Mesenchymal stem cell (in vitro differentiated cells and primary cell): ENCODE measurements at regions not wholly inside any gene's neighbourhood (a gene's known extent, or its start where the extent isn't known, plus 50 kb on each side); places are given as distances from the start of the nearest gene placed in this dataset.
A peak's percentile ranks its signal among the peaks of the same experiment; 100 is the strongest.

Experiments used
- DNase-seq: peaks from one replicate; pipeline ENCODE4 v3.0.0-alpha.2; 2013
- H2AFZ ChIP-seq: one replicate; pipeline ENCODE4 v1.6.1; 2013; ENCODE audit warnings: low read depth, mild to moderate bottlenecking, control low read depth, inconsistent platforms, low read length, moderate library complexity
- H2AK5ac ChIP-seq: 2 replicates; pipeline ENCODE4 v1.6.1; 2013; ENCODE audit warnings: low read length, moderate library complexity, mild to moderate bottlenecking, inconsistent platforms; ENCODE audit not compliant: severe bottlenecking
- H2BK120ac ChIP-seq: one replicate; pipeline ENCODE4 v1.6.1; 2013; ENCODE audit warnings: low read depth, mild to moderate bottlenecking, inconsistent platforms, low read length, moderate library complexity
- H2BK12ac ChIP-seq, 2 experiments: one replicate each; pipeline ENCODE4 v1.6.1; 2013; ENCODE audit warnings: inconsistent platforms in 2 of 2, low read length in 2 of 2, mild to moderate bottlenecking in 2 of 2, moderate library complexity in 2 of 2, control low read depth in 1 of 2
- H2BK15ac ChIP-seq: one replicate; pipeline ENCODE4 v1.6.1; 2013; ENCODE audit warnings: mild to moderate bottlenecking, low read depth, inconsistent platforms; ENCODE audit not compliant: poor library complexity, severe bottlenecking
- H2BK5ac ChIP-seq: 2 replicates; pipeline ENCODE4 v1.6.1; 2013; ENCODE audit warnings: low read depth, mild to moderate bottlenecking, low read length, control low read depth, inconsistent platforms; ENCODE audit not compliant: poor library complexity, severe bottlenecking
- H3K14ac ChIP-seq, 2 experiments: one replicate each; pipeline ENCODE4 v1.6.1; 2013; ENCODE audit warnings: inconsistent platforms in 2 of 2, low read length in 2 of 2, control low read depth in 1 of 2, mild to moderate bottlenecking in 1 of 2, moderate library complexity in 1 of 2
- H3K18ac ChIP-seq, 2 experiments: one replicate each; pipeline ENCODE4 v1.6.1; 2013; ENCODE audit warnings: inconsistent platforms in 2 of 2, low read length in 2 of 2, control low read depth in 1 of 2, low read depth in 1 of 2, mild to moderate bottlenecking in 1 of 2
- H3K23ac ChIP-seq, 2 experiments: one replicate each; pipeline ENCODE4 v1.6.1; 2013; ENCODE audit warnings: inconsistent platforms in 2 of 2, low read length in 2 of 2, mild to moderate bottlenecking in 2 of 2, moderate library complexity in 2 of 2, control low read depth in 1 of 2
- H3K27ac ChIP-seq: 2 replicates; pipeline ENCODE4 v1.5.1; 2013; ENCODE audit warnings: mild to moderate bottlenecking, moderate library complexity, low read length, control low read depth, inconsistent platforms; ENCODE audit not compliant: poor library complexity, severe bottlenecking
- H3K27me3 ChIP-seq, 2 experiments: 2 replicates each; pipeline versions ENCODE4 v1.6.1 to v1.7.0; 2013; ENCODE audit warnings: low read length in 2 of 2, mild to moderate bottlenecking in 2 of 2, moderate library complexity in 2 of 2, control low read depth in 1 of 2, inconsistent platforms in 1 of 2; ENCODE audit not compliant: control insufficient read depth in 1 of 2, insufficient read depth in 1 of 2
- H3K36me3 ChIP-seq, 2 experiments: 2 replicates each; pipeline versions ENCODE4 v1.6.1 to v1.7.0; 2013; ENCODE audit warnings: low read length in 2 of 2, control low read depth in 1 of 2, inconsistent platforms in 1 of 2, low read depth in 1 of 2, mild to moderate bottlenecking in 1 of 2; ENCODE audit not compliant: insufficient read depth in 2 of 2, control insufficient read depth in 1 of 2
- H3K4ac ChIP-seq, 2 experiments: one replicate each; pipeline ENCODE4 v1.6.1; 2013; ENCODE audit warnings: inconsistent platforms in 2 of 2, low read length in 2 of 2, mild to moderate bottlenecking in 2 of 2, moderate library complexity in 2 of 2, control low read depth in 1 of 2, low read depth in 1 of 2
- H3K4me1 ChIP-seq: 2 replicates; pipeline ENCODE4 v1.6.1; 2013; ENCODE audit warnings: low read depth, low read length, control low read depth; ENCODE audit not compliant: control insufficient read depth, insufficient read depth
- H3K4me2 ChIP-seq: 2 replicates; pipeline ENCODE4 v1.6.1; 2013; ENCODE audit warnings: low read length, mild to moderate bottlenecking, inconsistent platforms; ENCODE audit not compliant: poor library complexity, severe bottlenecking
- H3K4me3 ChIP-seq, 2 experiments: 2 replicates each; pipeline versions ENCODE4 v1.5.1 to v1.7.0; 2013; ENCODE audit warnings: low read length in 2 of 2, mild to moderate bottlenecking in 2 of 2, control low read depth in 1 of 2, low read depth in 1 of 2; ENCODE audit not compliant: insufficient read depth in 1 of 2
- H3K79me1 ChIP-seq: replicated peaks from 2 replicates; pipeline ENCODE4 v1.6.1; 2013; ENCODE audit warnings: mild to moderate bottlenecking, control low read depth, low read length, inconsistent platforms; ENCODE audit not compliant: poor library complexity, severe bottlenecking
- H3K9ac ChIP-seq: 2 replicates; pipeline ENCODE4 v1.7.0; 2013; ENCODE audit warnings: mild to moderate bottlenecking, low read length, moderate library complexity
- H3K9me3 ChIP-seq: 2 replicates; pipeline ENCODE4 v1.7.0; 2013; ENCODE audit warnings: mild to moderate bottlenecking, low read length; ENCODE audit not compliant: control insufficient read depth
- H4K8ac ChIP-seq: one replicate; pipeline ENCODE4 v1.6.1; 2013; ENCODE audit warnings: inconsistent platforms, mild to moderate bottlenecking, low read length, moderate library complexity
- H4K91ac ChIP-seq: one replicate; pipeline ENCODE4 v1.6.1; 2013; ENCODE audit warnings: mild to moderate bottlenecking, low read length, inconsistent platforms
- WGBS: methylation state at CpG from one replicate; pipeline ENCODE4 v1.1.7; 2013; ENCODE audit warnings: mixed read lengths; 5-methylcytosine and 5-hydroxymethylcytosine counted together

DNA sequence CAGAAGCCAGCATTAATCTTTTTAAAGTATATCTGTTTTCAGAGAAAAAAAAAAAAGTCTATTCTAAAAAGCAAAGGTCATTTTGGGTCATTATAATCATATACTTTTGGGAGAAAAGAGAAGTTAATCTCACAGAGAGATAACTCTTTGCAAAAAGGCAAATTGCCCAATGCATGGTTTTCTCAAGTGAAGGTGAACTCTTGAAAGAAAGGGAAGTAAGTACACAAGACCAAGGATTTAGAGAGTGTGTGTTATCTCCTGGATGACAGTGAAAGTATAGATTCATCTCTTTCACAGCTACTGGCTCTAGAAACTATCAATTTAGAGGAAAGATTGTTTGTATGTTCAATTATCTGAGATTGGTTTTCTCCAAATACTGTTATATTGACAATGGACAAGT, 151.4 kb downstream of the CD8B2 start:
- H2BK5ac ChIP-seq, result no peak overlapping the region

DNA sequence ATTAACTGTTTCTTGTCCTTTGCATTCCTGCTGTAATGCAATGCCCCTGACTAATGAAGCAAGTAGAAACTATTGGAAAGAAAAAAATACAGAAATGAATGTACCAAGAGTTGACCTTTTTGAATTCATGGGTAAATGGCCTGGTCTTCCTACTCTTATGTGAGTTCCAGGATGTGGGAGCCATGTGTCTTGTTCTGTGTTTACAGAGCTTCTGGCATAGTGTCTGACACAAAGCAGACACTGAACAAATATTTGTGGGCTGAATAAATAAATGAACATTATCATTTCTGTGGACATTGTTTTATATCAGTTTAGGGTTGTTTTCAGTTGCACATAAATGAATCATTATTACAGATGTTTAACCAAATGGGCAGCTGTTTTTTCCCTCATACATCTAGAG, 155.5 kb downstream of the CD8B2 start:
- peak; percentile 91 for DNase-seq
- no peak overlapping the region for H4K91ac ChIP-seq
- no peaks in the 10 kb centered on the region for H3K79me1 ChIP-seq
- no peak overlapping the region for H3K4me3 ChIP-seq
- no peak overlapping the region for H3K27ac ChIP-seq
- H4K8ac ChIP-seq, result no peak overlapping the region
- H3K14ac ChIP-seq, result no peak overlapping the region
- H3K18ac ChIP-seq, result no peak overlapping the region
- no peak overlapping the region for H2BK5ac ChIP-seq
- no peak overlapping the region for H2BK12ac ChIP-seq
- no peaks in the 10 kb centered on the region for H3K4me1 ChIP-seq
- no peak overlapping the region for H2BK120ac ChIP-seq
- H3K27me3 ChIP-seq, result no peaks in the 10 kb centered on the region
- H3K9ac ChIP-seq, result no peak overlapping the region
- no peaks in the 10 kb centered on the region for H3K36me3 ChIP-seq
- no peak overlapping the region for H2AK5ac ChIP-seq
- H3K23ac ChIP-seq, result no peak overlapping the region
- no peak overlapping the region for H2BK15ac ChIP-seq
- no peak overlapping the region for H3K4me2 ChIP-seq
- no peak overlapping the region for H3K4ac ChIP-seq
- no peak overlapping the region for H2AFZ ChIP-seq
- H3K9me3 ChIP-seq, result no peaks in the 10 kb centered on the region

More for the DNA sequence above, 151.4 kb downstream of the CD8B2 start:
- Histone ChIP-seq H2BK15ac (no peak overlapping the region), H3K27ac (no peak overlapping the region), H3K4me3 (no peak overlapping the region), H2BK120ac (no peak overlapping the region), H3K18ac (no peak overlapping the region), H4K8ac (no peak overlapping the region), H3K14ac (no peak overlapping the region), H3K9ac (no peak overlapping the region), H3K4me1 (no peaks in the 10 kb centered on the region), H3K4me2 (no peak overlapping the region), H2AK5ac (no peak overlapping the region), H3K27me3 (no peaks in the 10 kb centered on the region), H3K23ac (no peak overlapping the region), H4K91ac (no peak overlapping the region), H2BK12ac (no peak overlapping the region), H3K36me3 (no peaks in the 10 kb centered on the region), H3K79me1 (no peaks in the 10 kb centered on the region), H3K9me3 (no peaks in the 10 kb centered on the region), H2AFZ (no peak overlapping the region), H3K4ac (no peak overlapping the region)
- DNase-seq, result no peak

GRCh38 chr2:106644623-106645022, 157.5 kb downstream of the CD8B2 start:
- Histone ChIP-seq H2BK15ac (peak overlapping the region; percentile 70), H3K4me1 (no peaks in the 10 kb centered on the region), H4K91ac (no peak overlapping the region)

GRCh38 chr2:106646605-106647004, 159.4 kb downstream of the CD8B2 start:
- Histone ChIP-seq H2BK120ac (no peak overlapping the region), H2AK5ac (no peak overlapping the region), H2BK12ac (no peak overlapping the region), H2AFZ (no peak overlapping the region), H3K18ac (no peak overlapping the region), H3K9ac (no peak overlapping the region), H3K4ac (no peak overlapping the region), H3K14ac (no peak overlapping the region), H2BK15ac (no peak overlapping the region), H3K27me3 (no peaks in the 10 kb centered on the region), H3K27ac (no peak overlapping the region), H2BK5ac (no peak overlapping the region), H3K4me1 (no peaks in the 10 kb centered on the region), H3K9me3 (peaks cover 1% of the 10 kb centered on the region), H3K36me3 (no peaks in the 10 kb centered on the region), H4K8ac (no peak overlapping the region), H3K4me3 (no peak overlapping the region), H3K4me2 (no peak overlapping the region), H3K23ac (no peak overlapping the region), H3K79me1 (no peaks in the 10 kb centered on the region), H4K91ac (no peak overlapping the region)
- WGBS, result 90% methylated on average over 2 of the region's 4 CpGs
- peak; percentile 18 for DNase-seq

More at GRCh38 chr2:106644623-106645022, 157.5 kb downstream of the CD8B2 start:
- Histone ChIP-seq H2AFZ (no peak overlapping the region), H2AK5ac (no peak overlapping the region), H3K23ac (no peak overlapping the region), H3K4ac (no peak overlapping the region), H3K4me2 (no peak overlapping the region), H3K27me3 (no peaks in the 10 kb centered on the region), H3K4me3 (no peak overlapping the region), H3K36me3 (no peaks in the 10 kb centered on the region), H4K8ac (no peak overlapping the region), H3K18ac (no peak overlapping the region), H3K9me3 (no peaks in the 10 kb centered on the region), H3K27ac (no peak overlapping the region), H2BK120ac (no peak overlapping the region), H2BK5ac (no peak overlapping the region), H2BK12ac (peak overlapping the region in 1 of 2 experiments; percentile 59), H3K79me1 (no peaks in the 10 kb centered on the region), H3K14ac (no peak overlapping the region), H3K9ac (no peak overlapping the region)
- WGBS, result 86% methylated on average over 3 of the region's 4 CpGs
- DNase-seq, result no peak
